ENCODE measurements at regions not wholly inside any gene's neighbourhood (a gene's known extent, or its start where the extent isn't known, plus 50 kb on each side); places are given as distances from the start of the nearest gene placed in this dataset.

- Mint-ChIP-seq H3K4me1 (no peaks in the 10 kb centered on the region), H3K36me3 (no peaks in the 10 kb centered on the region), H3K9me3 (peaks cover 2 to 6% of the 10 kb centered on the region in 2 donors), H3K4me3 (no peak overlapping the region), H3K27me3 (ENCODE audit: low read depth in 2 of 2) (no peaks in the 10 kb centered on the region), H3K27ac (no peak overlapping the region)
- Histone ChIP-seq H3K4me3 (ENCODE audit: low read length) (no peak overlapping the region), H3K27me3 (ENCODE audit: control insufficient read depth, insufficient read depth, low read length) (no peaks in the 10 kb centered on the region), H3K27ac (ENCODE audit: low read length) (no peak overlapping the region), H3K4me1 (ENCODE audit: control insufficient read depth, insufficient read depth, low read length) (no peaks in the 10 kb centered on the region), H3K9me3 (ENCODE audit: control insufficient read depth, insufficient read depth, low read length) (no peaks in the 10 kb centered on the region), H3K36me3 (ENCODE audit: control insufficient read depth, insufficient read depth, low read length) (no peaks in the 10 kb centered on the region)
- intact Hi-C loops (cut with micrococcal nuclease): no loop called here
- TF ChIP-seq, protein P1, sequence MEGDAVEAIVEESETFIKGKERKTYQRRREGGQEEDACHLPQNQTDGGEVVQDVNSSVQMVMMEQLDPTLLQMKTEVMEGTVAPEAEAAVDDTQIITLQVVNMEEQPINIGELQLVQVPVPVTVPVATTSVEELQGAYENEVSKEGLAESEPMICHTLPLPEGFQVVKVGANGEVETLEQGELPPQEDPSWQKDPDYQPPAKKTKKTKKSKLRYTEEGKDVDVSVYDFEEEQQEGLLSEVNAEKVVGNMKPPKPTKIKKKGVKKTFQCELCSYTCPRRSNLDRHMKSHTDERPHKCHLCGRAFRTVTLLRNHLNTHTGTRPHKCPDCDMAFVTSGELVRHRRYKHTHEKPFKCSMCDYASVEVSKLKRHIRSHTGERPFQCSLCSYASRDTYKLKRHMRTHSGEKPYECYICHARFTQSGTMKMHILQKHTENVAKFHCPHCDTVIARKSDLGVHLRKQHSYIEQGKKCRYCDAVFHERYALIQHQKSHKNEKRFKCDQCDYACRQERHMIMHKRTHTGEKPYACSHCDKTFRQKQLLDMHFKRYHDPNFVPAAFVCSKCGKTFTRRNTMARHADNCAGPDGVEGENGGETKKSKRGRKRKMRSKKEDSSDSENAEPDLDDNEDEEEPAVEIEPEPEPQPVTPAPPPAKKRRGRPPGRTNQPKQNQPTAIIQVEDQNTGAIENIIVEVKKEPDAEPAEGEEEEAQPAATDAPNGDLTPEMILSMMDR (IDR thresholded peaks at IDR 0.05): no peak
- no peak for DNase-seq
- WGBS (ENCODE audit: insufficient coverage): no CpG with 5 or more reads among the region's 1 CpG
- no peak for ATAC-seq
Observed at GRCh38 chr7:118938845-118939244, 714.3 kb downstream of the ANKRD7 start.

DNA sequence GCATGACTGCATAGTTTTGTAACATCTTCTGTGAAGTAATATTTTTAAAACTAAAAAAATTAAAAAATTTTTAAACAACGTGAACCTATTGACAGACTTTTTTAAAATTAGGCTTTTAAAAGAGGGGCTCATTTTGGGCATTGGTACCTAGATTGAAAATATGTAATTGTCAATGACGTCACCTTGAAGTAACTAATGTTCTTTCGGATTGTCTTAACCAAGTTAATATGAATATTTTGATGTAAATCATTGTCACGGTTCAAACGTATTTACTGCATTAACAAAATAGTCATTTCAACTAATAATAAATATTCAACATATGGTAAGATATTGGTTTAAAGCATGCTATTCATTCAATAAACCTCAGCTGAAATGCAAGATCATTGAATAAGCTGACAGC is 719.8 kb downstream of the ANKRD7 start:
- Histone ChIP-seq H3K4me3 (ENCODE audit: low read length) (no peak overlapping the region), H3K27me3 (ENCODE audit: control insufficient read depth, insufficient read depth, low read length) (no peaks in the 10 kb centered on the region), H3K27ac (ENCODE audit: low read length) (no peak overlapping the region), H3K9me3 (ENCODE audit: control insufficient read depth, insufficient read depth, low read length) (peaks cover 2% of the 10 kb centered on the region), H3K4me1 (ENCODE audit: control insufficient read depth, insufficient read depth, low read length) (no peaks in the 10 kb centered on the region), H3K36me3 (ENCODE audit: control insufficient read depth, insufficient read depth, low read length) (no peaks in the 10 kb centered on the region)
- TF ChIP-seq, protein P1 (IDR thresholded peaks at IDR 0.05): no peak
- Mint-ChIP-seq H3K4me1 (no peaks in the 10 kb centered on the region), H3K9me3 (peaks cover 6 to 11% of the 10 kb centered on the region in 2 donors), H3K36me3 (no peaks in the 10 kb centered on the region), H3K27ac (no peak overlapping the region), H3K27me3 (ENCODE audit: low read depth in 2 of 2) (no peaks in the 10 kb centered on the region), H3K4me3 (no peak overlapping the region)
- intact Hi-C loops (cut with micrococcal nuclease): no loop called here
- WGBS (ENCODE audit: insufficient coverage): 93% methylated on average over 3 of the region's 5 CpGs
- ATAC-seq (no peak), DNase-seq (no peak)

GRCh38 chr7:118945911-118946682 is 721.6 kb downstream of the ANKRD7 start:
- H3K4me1 Mint-ChIP-seq: no peaks in the 10 kb centered on the region
- Histone ChIP-seq H3K4me1 (ENCODE audit: control insufficient read depth, insufficient read depth, low read length) (no peaks in the 10 kb centered on the region), H3K27me3 (ENCODE audit: control insufficient read depth, insufficient read depth, low read length) (no peaks in the 10 kb centered on the region), H3K9me3 (ENCODE audit: control insufficient read depth, insufficient read depth, low read length) (peaks cover 2% of the 10 kb centered on the region), H3K4me3 (ENCODE audit: low read length) (no peak overlapping the region), H3K36me3 (ENCODE audit: control insufficient read depth, insufficient read depth, low read length) (no peaks in the 10 kb centered on the region), H3K27ac (ENCODE audit: low read length) (no peak overlapping the region)
- H3K36me3 Mint-ChIP-seq: no peaks in the 10 kb centered on the region
- H3K27ac Mint-ChIP-seq: no peak overlapping the region
- TF ChIP-seq, protein P1 (IDR thresholded peaks at IDR 0.05): no peak
- H3K4me3 Mint-ChIP-seq: no peak overlapping the region
- 84% methylated on average over 12 of the region's 13 CpGs for WGBS (ENCODE audit: insufficient coverage)
- DNase-seq (no peak), ATAC-seq (no peak)
- no peaks in the 10 kb centered on the region for H3K27me3 Mint-ChIP-seq (ENCODE audit: low read depth in 2 of 2)
- peaks cover 3 to 8% of the 10 kb centered on the region in 2 donors for H3K9me3 Mint-ChIP-seq
- intact Hi-C loops (cut with micrococcal nuclease): no loop called here

GRCh38 chr7:118948508-118948907 is 724.0 kb downstream of the ANKRD7 start:
- H3K27ac Mint-ChIP-seq: no peak overlapping the region
- peaks cover 7% of the 10 kb centered on the region for H3K36me3 Mint-ChIP-seq
- no peaks in the 10 kb centered on the region for H3K36me3 ChIP-seq (ENCODE audit: control insufficient read depth, insufficient read depth, low read length)
- H3K4me1 ChIP-seq (ENCODE audit: control insufficient read depth, insufficient read depth, low read length): no peaks in the 10 kb centered on the region
- H3K27ac ChIP-seq (ENCODE audit: low read length): no peak overlapping the region
- no peak for ATAC-seq
- peaks cover 2% of the 10 kb centered on the region for H3K9me3 ChIP-seq (ENCODE audit: control insufficient read depth, insufficient read depth, low read length)
- no peaks in the 10 kb centered on the region for H3K27me3 ChIP-seq (ENCODE audit: control insufficient read depth, insufficient read depth, low read length)
- TF ChIP-seq, protein P1 (IDR thresholded peaks at IDR 0.05): no peak
- no peak for DNase-seq
- H3K4me3 Mint-ChIP-seq: no peak overlapping the region
- H3K4me3 ChIP-seq (ENCODE audit: low read length): no peak overlapping the region
- intact Hi-C loops (cut with micrococcal nuclease): no loop called here
- no peaks in the 10 kb centered on the region for H3K4me1 Mint-ChIP-seq
- H3K27me3 Mint-ChIP-seq (ENCODE audit: low read depth in 2 of 2): no peaks in the 10 kb centered on the region
- peaks cover 6% of the 10 kb centered on the region in 2 donors for H3K9me3 Mint-ChIP-seq

All from natural killer cell (primary cell).